Stimulated activated memory B cell treated with anti-CD40 and anti-IgM and Interleukin-4, amounts not matched to agents 10 μg/mL and 1 μg/mL and 100 μg/mL, for 72 hours (primary cell): ENCODE measurements at regions not wholly inside any gene's neighbourhood (a gene's known extent, or its start where the extent isn't known, plus 50 kb on each side); places are given as distances from the start of the nearest gene placed in this dataset.
A peak's percentile ranks its signal among the peaks of the same experiment; 100 is the strongest.

ENCODE experiments used
- ATAC-seq: fragments of 150-1000 bp; cut with Tn5 transposase; 2 replicates; pipeline ENCODE4 v1.10.0; 2021
- H3K27ac Mint-ChIP-seq: one replicate; pipeline ENCODE4 v1.8.0; 2022; ENCODE audit warnings: mild to moderate bottlenecking, mixed read lengths
- H3K27me3 Mint-ChIP-seq: one replicate; pipeline ENCODE4 v1.8.0; 2022; ENCODE audit warnings: mixed read lengths
- H3K36me3 Mint-ChIP-seq: one replicate; pipeline ENCODE4 v1.8.0; 2022; ENCODE audit warnings: mixed read lengths
- H3K4me1 Mint-ChIP-seq: one replicate; pipeline ENCODE4 v1.8.0; 2022; ENCODE audit warnings: mixed read lengths
- H3K4me3 Mint-ChIP-seq: one replicate; pipeline ENCODE4 v1.8.0; 2022; ENCODE audit warnings: mild to moderate bottlenecking, moderate library complexity, mixed read lengths
- H3K9me3 Mint-ChIP-seq: one replicate; pipeline ENCODE4 v1.8.0; 2022; ENCODE audit warnings: mixed read lengths

GRCh38 chr14:89540009-89540829 lies 123.2 kb upstream of the FOXN3 start:
- Mint-ChIP-seq H3K27ac (no peak overlapping the region), H3K4me3 (no peak overlapping the region), H3K27me3 (no peaks in the 10 kb centered on the region), H3K9me3 (no peaks in the 10 kb centered on the region), H3K4me1 (peaks cover 26% of the 10 kb centered on the region), H3K36me3 (peaks cover 15% of the 10 kb centered on the region)
- no peak for ATAC-seq

GRCh38 chr14:89537911-89538310 lies 120.9 kb upstream of the FOXN3 start:
- no peaks in the 10 kb centered on the region for H3K9me3 Mint-ChIP-seq
- peaks cover 35% of the 10 kb centered on the region for H3K4me1 Mint-ChIP-seq
- H3K27ac Mint-ChIP-seq, result no peak overlapping the region
- no peak overlapping the region for H3K4me3 Mint-ChIP-seq
- no peaks in the 10 kb centered on the region for H3K27me3 Mint-ChIP-seq
- no peak for ATAC-seq
- H3K36me3 Mint-ChIP-seq, result peaks cover 22% of the 10 kb centered on the region

GRCh38 chr14:89534902-89535685 lies 118.1 kb upstream of the FOXN3 start:
- peaks cover 25% of the 10 kb centered on the region for H3K36me3 Mint-ChIP-seq
- no peak overlapping the region for H3K27ac Mint-ChIP-seq
- ATAC-seq, result no peak
- H3K27me3 Mint-ChIP-seq, result no peaks in the 10 kb centered on the region
- H3K4me1 Mint-ChIP-seq, result peaks cover 43% of the 10 kb centered on the region
- H3K4me3 Mint-ChIP-seq, result no peak overlapping the region
- H3K9me3 Mint-ChIP-seq, result peaks cover 2% of the 10 kb centered on the region

GRCh38 chr14:89533766-89534165 lies 116.7 kb upstream of the FOXN3 start:
- Mint-ChIP-seq H3K4me1 (peaks cover 38% of the 10 kb centered on the region), H3K27me3 (no peaks in the 10 kb centered on the region), H3K9me3 (peaks cover 3% of the 10 kb centered on the region), H3K27ac (peak overlapping the region; percentile 35), H3K36me3 (peaks cover 23% of the 10 kb centered on the region), H3K4me3 (no peak overlapping the region)
- no peak for ATAC-seq

- Mint-ChIP-seq H3K27ac (peak overlapping the region; percentile 35), H3K4me1 (peaks cover 38% of the 10 kb centered on the region), H3K36me3 (peaks cover 25% of the 10 kb centered on the region), H3K4me3 (no peak overlapping the region), H3K9me3 (peaks cover 3% of the 10 kb centered on the region), H3K27me3 (no peaks in the 10 kb centered on the region)
- ATAC-seq, result no peak
Observed at GRCh38 chr14:89533136-89533535, 116.1 kb upstream of the FOXN3 start.

- H3K4me3 Mint-ChIP-seq, result no peak overlapping the region
- ATAC-seq, result no peak
- peak overlapping the region; percentile 13 for H3K27ac Mint-ChIP-seq
- peaks cover 7% of the 10 kb centered on the region for H3K9me3 Mint-ChIP-seq
- H3K27me3 Mint-ChIP-seq, result no peaks in the 10 kb centered on the region
- H3K36me3 Mint-ChIP-seq, result peaks cover 26% of the 10 kb centered on the region
- H3K4me1 Mint-ChIP-seq, result peaks cover 38% of the 10 kb centered on the region
Observed at GRCh38 chr14:89531661-89532335, 114.8 kb upstream of the FOXN3 start.

GRCh38 chr14:89524990-89525667 lies 108.1 kb upstream of the FOXN3 start:
- Mint-ChIP-seq H3K9me3 (peaks cover 11% of the 10 kb centered on the region), H3K27ac (no peak overlapping the region), H3K36me3 (peaks cover 39% of the 10 kb centered on the region), H3K27me3 (no peaks in the 10 kb centered on the region), H3K4me3 (no peak overlapping the region), H3K4me1 (peaks cover 9% of the 10 kb centered on the region)
- no peak for ATAC-seq

- no peak for ATAC-seq
- Mint-ChIP-seq H3K27ac (no peak overlapping the region), H3K27me3 (no peaks in the 10 kb centered on the region), H3K4me3 (no peak overlapping the region), H3K9me3 (peaks cover 10% of the 10 kb centered on the region), H3K36me3 (peaks cover 39% of the 10 kb centered on the region), H3K4me1 (peaks cover 9% of the 10 kb centered on the region)
Observed at GRCh38 chr14:89524412-89524811, 107.4 kb upstream of the FOXN3 start.

GRCh38 chr14:89521988-89522387 lies 105.0 kb upstream of the FOXN3 start:
- no peak overlapping the region for H3K27ac Mint-ChIP-seq
- H3K9me3 Mint-ChIP-seq, result peaks cover 7% of the 10 kb centered on the region
- H3K27me3 Mint-ChIP-seq, result no peaks in the 10 kb centered on the region
- peaks cover 38% of the 10 kb centered on the region for H3K36me3 Mint-ChIP-seq
- peaks cover 10% of the 10 kb centered on the region for H3K4me1 Mint-ChIP-seq
- no peak for ATAC-seq
- H3K4me3 Mint-ChIP-seq, result no peak overlapping the region

- peaks cover 4% of the 10 kb centered on the region for H3K9me3 Mint-ChIP-seq
- H3K27ac Mint-ChIP-seq, result no peak overlapping the region
- H3K4me3 Mint-ChIP-seq, result no peak overlapping the region
- peaks cover 6% of the 10 kb centered on the region for H3K4me1 Mint-ChIP-seq
- no peak for ATAC-seq
- H3K27me3 Mint-ChIP-seq, result no peaks in the 10 kb centered on the region
- peaks cover 37% of the 10 kb centered on the region for H3K36me3 Mint-ChIP-seq
Observed at GRCh38 chr14:89519040-89519439, 102.0 kb upstream of the FOXN3 start.

GRCh38 chr14:89516173-89516572 lies 99.1 kb upstream of the FOXN3 start:
- no peak for ATAC-seq
- Mint-ChIP-seq H3K4me3 (no peak overlapping the region), H3K27me3 (no peaks in the 10 kb centered on the region), H3K36me3 (peaks cover 33% of the 10 kb centered on the region), H3K4me1 (peaks cover 19% of the 10 kb centered on the region), H3K27ac (no peak overlapping the region), H3K9me3 (peaks cover 2% of the 10 kb centered on the region)

GRCh38 chr14:89514601-89515000 lies 97.6 kb upstream of the FOXN3 start:
- Mint-ChIP-seq H3K27me3 (no peaks in the 10 kb centered on the region), H3K4me3 (no peak overlapping the region), H3K36me3 (peaks cover 21% of the 10 kb centered on the region), H3K9me3 (no peaks in the 10 kb centered on the region), H3K4me1 (peaks cover 35% of the 10 kb centered on the region), H3K27ac (no peak overlapping the region)
- ATAC-seq, result no peak

- peaks cover 54% of the 10 kb centered on the region for H3K4me1 Mint-ChIP-seq
- no peaks in the 10 kb centered on the region for H3K27me3 Mint-ChIP-seq
- peak overlapping the region; percentile 98 for H3K27ac Mint-ChIP-seq
- ATAC-seq, result no peak
- H3K36me3 Mint-ChIP-seq, result peaks cover 6% of the 10 kb centered on the region
- peak overlapping the region; percentile 80 for H3K4me3 Mint-ChIP-seq
- no peaks in the 10 kb centered on the region for H3K9me3 Mint-ChIP-seq
Observed at GRCh38 chr14:89509891-89510290, 92.9 kb upstream of the FOXN3 start.

GRCh38 chr14:89508863-89509262 lies 91.8 kb upstream of the FOXN3 start:
- H3K4me1 Mint-ChIP-seq, result peaks cover 64% of the 10 kb centered on the region
- ATAC-seq, result no peak
- H3K36me3 Mint-ChIP-seq, result peaks cover 6% of the 10 kb centered on the region
- H3K9me3 Mint-ChIP-seq, result no peaks in the 10 kb centered on the region
- H3K4me3 Mint-ChIP-seq, result no peak overlapping the region
- peak overlapping the region; percentile 98 for H3K27ac Mint-ChIP-seq
- H3K27me3 Mint-ChIP-seq, result no peaks in the 10 kb centered on the region

- H3K27ac Mint-ChIP-seq, result peak overlapping the region; percentile 55
- ATAC-seq, result no peak
- peak overlapping the region; percentile 31 for H3K4me3 Mint-ChIP-seq
Observed at GRCh38 chr14:89507926-89508460, 91.0 kb upstream of the FOXN3 start.

More at GRCh38 chr14:89507926-89508460, 91.0 kb upstream of the FOXN3 start:
- Mint-ChIP-seq H3K9me3 (no peaks in the 10 kb centered on the region), H3K4me1 (peaks cover 73% of the 10 kb centered on the region), H3K36me3 (peaks cover 6% of the 10 kb centered on the region), H3K27me3 (no peaks in the 10 kb centered on the region)
